GM19240 (cell line): ENCODE measurements at regions not wholly inside any gene's neighbourhood (a gene's known extent, or its start where the extent isn't known, plus 50 kb on each side); places are given as distances from the start of the nearest gene placed in this dataset.
"Not testable (repeated sequence)": the region's sequence is repeated elsewhere in the genome, so short reads cannot be mapped to it uniquely, and the experiment has no call there.

Experiments
- DNase-seq: peaks from one replicate; pipeline ENCODE4 v3.0.0; 2011; ENCODE audit warnings: low spot score; ENCODE audit not compliant: insufficient read length

DNA sequence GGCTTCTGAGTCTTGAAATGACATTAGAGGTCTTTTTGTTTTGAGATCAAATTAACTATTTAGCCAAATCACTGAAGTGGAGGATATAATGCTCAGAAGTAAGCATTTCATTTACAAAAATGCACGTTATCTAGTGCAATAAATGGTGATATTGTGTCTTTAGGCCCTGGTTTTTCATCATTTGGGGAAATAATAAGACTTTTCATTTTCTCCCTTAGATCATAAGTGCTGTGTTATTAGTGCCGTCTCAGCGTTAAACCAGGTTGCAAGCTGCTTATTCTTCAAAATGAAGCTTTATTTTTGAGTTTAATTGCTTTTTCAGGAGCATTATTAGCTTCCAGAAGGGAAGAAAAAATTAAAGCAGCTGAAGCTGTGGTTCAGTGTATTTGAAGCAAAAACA, 1416.8 kb upstream of the GOT2 start:
- no peak for DNase-seq

DNA sequence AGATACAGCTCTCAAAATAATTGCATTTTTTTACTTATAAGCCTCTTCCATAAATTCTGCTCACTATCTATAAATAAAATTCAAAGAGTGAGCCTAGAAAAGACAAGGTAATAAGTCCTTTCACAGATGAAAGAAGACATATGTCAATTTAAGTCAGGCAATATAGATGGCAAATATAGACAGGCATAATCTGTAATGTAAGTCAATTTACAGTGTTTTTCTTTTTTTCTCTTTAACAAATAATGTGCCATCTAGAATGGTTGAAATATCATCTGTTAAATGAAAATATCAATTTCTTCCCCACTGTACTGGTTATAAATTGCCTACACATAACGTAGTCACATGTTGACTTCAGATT, 1409.2 kb upstream of the GOT2 start:
- no peak for DNase-seq

- DNase-seq: no peak
Observed at GRCh38 chr16:60142619-60143347, 1408.7 kb upstream of the GOT2 start.

GRCh38 chr16:60137891-60138290, 1403.8 kb upstream of the GOT2 start:
- DNase-seq: no peak

- DNase-seq: no peak
Observed at GRCh38 chr16:60127196-60127595, 1393.1 kb upstream of the GOT2 start.

GRCh38 chr16:60126115-60126514, 1392.0 kb upstream of the GOT2 start:
- not testable (repeated sequence) for DNase-seq

- no peak for DNase-seq
Observed at GRCh38 chr16:60123392-60124023, 1389.4 kb upstream of the GOT2 start.

DNA sequence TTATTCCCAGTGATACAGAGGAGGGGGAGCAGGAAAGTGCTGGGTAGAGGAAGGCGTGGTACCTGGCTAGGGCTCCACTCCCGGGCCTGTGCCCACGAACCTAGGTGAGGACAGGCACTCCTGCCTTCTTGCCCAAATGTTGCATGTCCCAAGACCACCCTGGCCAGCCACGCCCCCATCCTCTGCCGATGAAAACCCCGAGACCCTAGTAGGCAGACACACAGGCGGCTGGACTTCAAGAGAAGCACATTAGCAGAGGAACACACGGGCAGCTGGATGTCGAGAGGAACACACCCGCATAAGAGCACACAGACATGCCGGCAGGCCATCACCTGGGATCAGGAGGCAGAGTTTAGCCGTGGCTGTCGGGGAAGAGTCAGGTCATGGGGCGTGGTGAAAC, 1386.5 kb upstream of the GOT2 start:
- no peak for DNase-seq

GRCh38 chr16:60110531-60110930, 1376.4 kb upstream of the GOT2 start:
- DNase-seq: no peak

DNA sequence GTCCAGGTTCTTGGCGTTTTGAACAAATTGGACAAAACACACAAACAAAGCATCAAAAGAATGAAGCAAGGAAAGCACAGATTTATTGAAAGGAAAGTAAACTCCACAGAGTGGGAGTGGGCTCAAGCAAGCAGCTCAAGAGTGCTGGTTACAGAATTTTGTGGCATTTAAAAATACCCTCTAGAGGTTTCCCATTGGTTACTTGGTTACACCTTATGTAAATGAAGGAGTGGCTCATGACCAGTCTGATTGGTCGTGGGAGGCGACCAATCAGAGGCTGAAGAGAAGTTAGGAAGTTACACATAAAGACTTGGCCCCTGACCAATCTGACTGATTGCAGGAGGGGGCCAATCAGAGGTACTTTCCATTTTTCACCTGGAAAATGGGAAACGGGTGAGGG, 1373.8 kb upstream of the GOT2 start:
- DNase-seq: no peak

- no peak for DNase-seq
Observed at GRCh38 chr16:60107437-60107836, 1373.3 kb upstream of the GOT2 start.

GRCh38 chr16:60100371-60100770, 1366.3 kb upstream of the GOT2 start:
- DNase-seq: no peak

GRCh38 chr16:60091529-60091928, 1357.4 kb upstream of the GOT2 start:
- no peak for DNase-seq

DNA sequence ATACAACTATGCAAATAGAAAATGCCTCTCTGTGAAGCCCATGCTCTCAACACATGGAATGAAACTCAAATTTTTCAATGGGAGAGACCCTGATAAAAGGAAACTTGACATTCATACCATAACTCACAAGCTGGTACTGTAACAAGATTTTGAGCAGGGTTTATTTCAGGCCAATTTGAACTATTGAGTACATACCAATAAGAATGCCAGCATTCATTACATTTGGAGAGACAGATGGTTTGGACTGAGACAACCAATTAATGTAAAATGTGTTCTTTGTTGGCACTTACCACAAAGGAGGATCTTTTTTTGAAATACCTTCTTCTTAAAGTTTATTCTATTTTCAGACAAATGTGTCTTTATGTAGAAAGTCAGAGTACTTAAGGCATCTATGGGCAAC, 1357.0 kb upstream of the GOT2 start:
- no peak for DNase-seq

DNA sequence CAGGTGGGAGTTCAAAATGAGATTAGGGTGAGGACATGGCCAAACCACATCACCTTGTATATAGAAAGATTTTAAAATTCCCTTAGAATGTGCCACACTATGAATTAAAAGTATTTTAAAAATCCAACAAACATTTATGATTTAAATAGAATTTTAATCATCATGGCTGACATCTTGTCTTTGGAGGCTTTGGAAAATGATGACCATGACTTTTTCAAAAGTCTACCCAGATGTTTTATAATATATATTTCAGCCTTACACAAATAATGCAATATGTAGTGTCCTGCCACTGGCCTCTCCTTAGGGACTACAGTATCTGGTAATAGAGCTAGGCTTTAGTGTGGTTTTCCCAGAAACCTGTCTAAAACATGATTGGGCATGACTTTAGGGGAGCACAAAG, 1353.4 kb upstream of the GOT2 start:
- no peak for DNase-seq

DNA sequence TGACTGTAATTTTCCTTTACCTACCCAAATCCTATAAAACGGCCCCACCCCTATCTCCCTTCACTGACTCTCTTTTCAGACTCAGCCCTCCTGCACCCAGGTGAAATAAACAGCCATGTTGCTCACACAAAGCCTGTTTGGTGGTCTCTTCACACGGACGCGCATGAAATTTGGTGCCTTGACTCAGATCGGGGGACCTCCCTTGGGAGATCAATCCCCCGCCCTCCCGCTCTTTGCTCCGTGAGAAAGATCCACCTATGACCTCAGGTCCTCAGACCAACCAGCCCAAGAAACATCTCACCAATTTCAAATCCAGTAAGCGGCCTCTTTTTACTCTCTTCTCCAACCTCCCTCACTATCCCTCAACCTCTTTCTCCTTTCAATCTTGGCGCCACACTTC, 1344.7 kb upstream of the GOT2 start:
- DNase-seq: not testable (repeated sequence)

GRCh38 chr16:60077861-60078260, 1343.7 kb upstream of the GOT2 start:
- DNase-seq: no peak

GRCh38 chr16:60074378-60074777, 1340.3 kb upstream of the GOT2 start:
- no peak for DNase-seq

- DNase-seq: no peak
Observed at GRCh38 chr16:60073376-60073775, 1339.3 kb upstream of the GOT2 start.

GRCh38 chr16:60064026-60064425, 1329.9 kb upstream of the GOT2 start:
- DNase-seq: no peak

- no peak for DNase-seq
Observed at GRCh38 chr16:60061396-60061795, 1327.3 kb upstream of the GOT2 start.

DNA sequence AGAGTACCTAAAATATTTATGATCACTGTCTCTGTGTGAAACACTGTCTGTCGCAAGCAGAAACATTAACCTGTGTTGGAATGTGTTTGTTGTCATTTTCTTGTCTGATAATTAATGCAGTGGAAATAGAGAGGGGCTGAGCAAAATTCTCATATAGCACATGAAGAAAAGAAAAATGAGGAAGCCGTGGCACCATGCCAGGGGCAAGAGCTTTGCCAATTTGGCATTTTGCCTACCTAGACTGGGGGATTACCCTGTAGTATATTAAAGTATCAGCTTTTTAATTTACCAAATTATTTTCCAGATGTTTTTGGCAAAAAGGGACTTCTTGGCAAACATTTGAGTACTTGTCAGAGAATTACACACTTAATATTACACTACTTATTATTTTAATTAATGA, 1326.6 kb upstream of the GOT2 start:
- DNase-seq: no peak

GRCh38 chr16:60059141-60059540, 1325.0 kb upstream of the GOT2 start:
- DNase-seq: no peak
